RCC 7860 (cell line): ENCODE measurements at regions not wholly inside any gene's neighbourhood (a gene's known extent, or its start where the extent isn't known, plus 50 kb on each side); places are given as distances from the start of the nearest gene placed in this dataset.

Experiments used
- DNase-seq: peaks from one replicate; pipeline ENCODE4 v3.0.0-alpha.2; 2015; ENCODE audit warnings: low spot score
- FAIRE-seq: peaks from 2 replicates; lab custom pipeline; 2012; peaks lifted over from hg19 to GRCh38; lab: Jason Lieb, UNC

DNA sequence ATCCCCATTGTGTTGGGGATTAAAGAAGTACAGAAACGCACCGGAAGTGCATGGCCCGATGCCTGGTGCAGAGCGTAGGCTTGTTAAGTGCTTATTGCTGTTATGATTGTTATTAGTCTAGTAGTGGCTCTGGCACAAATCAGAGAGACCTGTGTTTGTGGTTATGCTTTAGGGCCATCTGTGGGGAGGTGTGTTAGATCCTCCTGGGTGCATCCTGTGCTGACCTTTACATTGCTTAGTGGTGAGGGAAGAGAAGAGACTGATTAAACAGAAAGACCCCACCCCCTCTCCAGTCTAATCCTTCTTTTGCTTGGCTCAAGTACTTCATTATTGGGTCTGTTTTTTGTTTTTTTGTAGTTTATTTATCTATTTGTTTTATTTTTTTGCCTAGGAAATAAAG, 112.7 kb upstream of the SPRY4 start:
- no peak for DNase-seq
- FAIRE-seq = no peak

DNA sequence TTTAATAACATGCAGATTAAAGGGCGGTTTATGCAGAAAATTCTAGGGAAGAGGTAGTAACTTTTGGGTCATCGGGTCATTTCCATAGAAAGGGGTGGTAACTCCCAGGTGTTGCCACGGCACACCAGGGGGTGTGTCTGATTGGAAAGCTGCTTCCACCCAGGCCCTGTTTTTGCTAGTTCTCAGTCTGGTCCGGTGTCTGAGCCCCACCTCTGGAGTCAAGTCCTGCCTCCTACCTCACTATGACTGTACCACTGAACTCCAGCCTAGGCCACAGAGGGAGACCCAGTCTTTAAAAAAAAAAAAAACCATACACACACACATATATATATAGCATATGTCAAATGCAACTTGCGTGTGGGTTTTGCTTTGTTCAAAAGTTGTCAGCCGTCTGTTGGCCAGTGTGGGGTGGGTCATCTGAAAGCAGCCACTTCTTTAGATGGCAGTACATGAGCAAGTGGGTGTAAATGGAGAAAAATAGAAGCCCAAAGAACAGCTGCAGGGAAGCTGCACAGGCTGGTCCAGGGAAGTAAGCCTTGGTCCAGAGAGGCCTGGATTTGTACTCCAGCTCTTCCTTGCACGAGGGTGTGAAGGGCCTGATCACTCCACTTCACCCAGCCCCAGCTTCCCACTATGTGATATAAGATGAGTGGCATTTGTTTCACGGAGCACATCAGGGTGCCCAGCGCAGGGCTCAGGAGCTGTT, 110.7 kb upstream of the SPRY4 start:
- no peak for FAIRE-seq
- no peak for DNase-seq

DNA sequence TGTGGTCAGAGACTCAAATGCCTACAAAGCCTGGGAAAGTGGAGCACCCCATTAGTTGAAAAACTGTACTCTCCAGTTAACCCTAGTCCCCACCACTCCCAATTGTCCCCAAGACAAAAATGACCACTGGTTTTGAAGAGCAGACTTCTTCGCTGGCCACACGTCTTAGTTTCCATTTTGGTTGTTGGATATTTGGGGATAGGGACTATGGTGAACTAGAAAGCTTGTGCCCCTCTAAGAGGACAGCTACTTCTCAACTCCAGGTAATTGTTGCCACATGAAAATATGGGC, 109.4 kb upstream of the SPRY4 start:
- FAIRE-seq = no peak

DNA sequence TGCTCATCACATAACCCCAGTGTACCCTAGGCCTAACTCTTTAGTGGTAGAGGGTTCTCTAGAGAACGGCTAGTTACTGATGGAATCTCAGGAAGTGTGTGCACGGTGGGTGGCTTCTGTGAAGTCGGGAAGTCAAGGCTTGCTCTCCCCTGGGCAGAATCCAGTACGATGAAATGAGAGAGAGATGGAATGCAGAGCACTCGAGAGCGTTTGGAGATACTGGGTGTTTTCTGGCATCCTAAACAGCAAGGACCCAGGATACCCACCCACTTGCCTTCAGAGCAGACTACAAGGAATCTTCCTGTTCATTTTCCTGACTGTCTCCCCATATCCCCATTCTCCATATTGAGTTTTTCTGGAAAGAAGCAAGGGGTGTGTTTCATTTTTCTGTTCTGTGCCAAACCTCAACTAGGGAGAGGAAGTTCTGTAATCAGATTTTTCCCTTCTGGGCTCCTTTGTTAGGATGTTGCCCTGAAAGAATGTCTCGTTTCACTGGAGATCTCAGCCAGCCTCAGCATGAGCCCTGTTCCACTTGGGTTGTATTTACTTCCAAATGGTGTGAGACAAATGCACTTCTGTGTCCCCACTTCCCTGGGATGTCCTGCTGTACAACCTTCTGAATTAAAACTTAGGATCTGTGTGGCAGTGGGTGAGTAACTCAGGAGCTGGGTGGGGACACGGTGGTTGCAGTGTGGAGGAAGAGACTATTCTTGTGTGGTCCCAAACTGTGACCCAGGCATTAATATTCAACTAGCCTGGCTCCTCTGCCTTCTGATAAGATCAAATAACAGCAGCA, 108.9 kb upstream of the SPRY4 start:
- peak; percentile 28 for DNase-seq
- FAIRE-seq = no peak

More for the DNA sequence above, 109.4 kb upstream of the SPRY4 start:
- no peak for DNase-seq

DNA sequence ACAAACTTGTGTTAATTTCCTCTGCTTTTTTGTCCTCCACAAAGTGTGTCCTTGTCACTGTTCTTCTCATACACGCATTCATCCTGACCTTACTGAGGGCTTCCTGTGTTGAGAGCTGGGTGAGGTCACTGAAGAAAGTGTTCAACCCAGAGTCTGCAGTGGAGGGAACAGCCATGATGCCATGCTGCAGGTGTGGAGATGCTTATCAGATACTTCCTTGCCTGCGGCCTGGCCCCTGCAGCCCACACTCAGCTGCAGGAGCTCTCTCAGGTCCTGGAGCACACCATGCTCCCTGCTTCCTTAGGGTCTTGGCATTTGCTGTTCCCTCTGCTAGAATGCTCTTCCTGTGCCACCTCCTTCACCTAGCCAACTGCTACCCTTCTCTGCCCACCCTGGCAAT, 108.1 kb upstream of the SPRY4 start:
- FAIRE-seq = no peak

DNA sequence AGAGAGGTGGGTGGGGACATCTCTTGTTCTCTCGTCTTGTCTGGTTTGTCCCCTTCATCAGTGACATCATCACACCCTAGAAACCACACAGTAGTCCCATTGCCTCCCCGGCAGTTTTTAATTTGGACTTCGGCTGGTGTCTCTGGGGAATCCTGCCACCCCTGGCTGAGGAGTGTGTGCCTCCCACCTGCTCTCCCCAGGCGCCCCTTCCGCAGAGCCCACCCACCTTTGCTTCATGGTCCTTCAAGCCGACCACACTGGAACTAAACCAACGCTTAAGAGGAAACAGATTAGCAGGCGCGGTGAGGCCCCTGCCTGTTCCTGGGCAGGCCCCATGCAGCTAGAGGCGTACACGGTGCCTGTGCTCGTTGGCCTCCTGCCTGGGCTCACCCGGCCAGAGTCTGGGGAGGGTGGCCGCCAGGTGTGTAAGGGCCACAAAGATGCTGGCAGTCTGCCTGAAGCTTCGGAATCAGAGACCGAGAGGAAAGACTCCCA, 107.6 kb upstream of the SPRY4 start:
- no peak for DNase-seq

More for the DNA sequence above, 108.1 kb upstream of the SPRY4 start:
- no peak for DNase-seq

DNA sequence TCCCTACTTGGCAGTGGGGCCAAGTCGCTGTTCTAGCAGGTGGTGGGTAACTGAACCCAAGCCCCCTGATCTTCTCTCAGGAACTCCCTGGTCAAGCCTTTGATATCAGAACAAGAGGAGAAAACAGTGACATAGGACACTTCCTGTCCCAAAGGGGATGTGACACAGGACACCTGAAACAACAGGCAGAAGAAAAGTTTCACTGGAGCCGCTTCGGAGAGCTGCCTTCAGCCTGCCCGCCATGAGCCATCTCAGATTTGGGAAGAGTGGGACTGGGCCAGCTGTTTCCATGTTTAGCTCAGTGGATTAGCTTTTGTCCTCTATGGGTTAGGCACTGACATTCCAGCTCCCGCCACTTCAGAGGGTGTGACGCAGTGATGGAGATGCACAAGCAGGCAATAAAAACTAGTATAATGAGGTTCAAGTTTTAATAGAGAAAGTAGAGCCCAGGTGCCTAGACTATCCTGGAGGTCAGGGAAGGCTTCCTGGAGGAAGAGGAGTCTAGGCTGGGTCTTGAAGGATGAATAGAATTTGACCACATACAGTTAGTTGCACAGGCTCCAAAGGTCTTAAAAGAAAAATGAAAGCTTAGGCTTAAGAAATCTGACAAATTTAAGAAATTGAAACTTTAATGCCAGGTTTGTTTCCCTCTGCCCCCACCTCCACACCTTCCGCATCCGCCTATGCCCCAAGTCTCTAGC, 104.1 kb upstream of the SPRY4 start:
- no peak for DNase-seq
- FAIRE-seq = no peak

More for the DNA sequence above, 107.6 kb upstream of the SPRY4 start:
- no peak for FAIRE-seq

DNA sequence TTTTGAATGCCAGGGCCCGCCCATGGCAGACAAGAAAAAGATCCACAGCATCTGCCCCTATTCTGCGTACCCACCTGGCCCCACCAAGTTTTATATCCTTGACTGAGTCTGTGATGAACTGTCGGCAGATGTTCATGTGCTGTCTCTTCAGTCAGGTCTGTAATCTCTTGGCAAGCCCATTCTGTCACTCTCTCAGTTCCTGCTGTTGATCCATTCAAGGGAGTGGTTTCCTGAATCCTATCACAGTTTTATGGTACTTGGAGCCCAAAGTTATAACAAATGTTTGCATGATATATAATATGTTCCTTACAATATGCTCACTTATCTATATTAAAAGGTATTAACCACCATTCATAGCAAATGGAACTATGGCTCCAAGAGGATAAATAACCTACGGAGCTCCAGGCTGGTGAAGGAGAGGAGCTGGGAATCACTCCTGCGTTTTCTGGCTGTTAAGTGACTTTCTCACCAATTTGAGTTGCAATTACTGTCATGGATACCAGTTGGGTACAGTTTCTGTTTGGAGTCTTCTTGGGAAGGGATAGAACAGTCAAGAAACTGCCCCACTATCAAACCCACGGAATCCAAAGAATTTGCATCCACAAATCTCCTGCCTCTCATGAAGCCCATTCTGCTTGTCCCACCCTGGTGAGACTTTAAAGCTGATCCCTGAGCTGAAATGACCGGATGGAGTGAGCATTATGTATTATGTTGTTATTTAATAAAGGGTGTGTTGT, 103.4 kb upstream of the SPRY4 start:
- no peak for DNase-seq
- FAIRE-seq = no peak

DNA sequence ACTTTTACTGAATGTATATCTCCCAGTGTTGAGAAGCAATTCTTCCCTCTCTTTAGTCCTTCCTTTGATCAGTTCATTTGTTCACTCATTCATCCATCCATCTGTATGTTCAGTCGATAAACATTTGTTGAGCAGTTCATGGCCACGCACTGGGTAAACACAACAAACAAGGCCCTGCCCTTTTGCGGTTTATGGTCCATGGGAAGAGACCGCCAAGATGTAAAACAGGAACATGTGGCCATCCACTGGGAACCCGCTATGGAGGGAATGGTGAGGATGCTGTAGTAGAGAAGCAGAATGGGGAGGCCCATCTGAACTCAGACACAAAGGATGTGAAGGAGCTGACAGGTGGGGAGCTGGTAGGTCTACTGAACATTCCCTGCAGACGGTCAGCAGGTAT, 102.7 kb upstream of the SPRY4 start:
- FAIRE-seq (no peak), DNase-seq (no peak)

DNA sequence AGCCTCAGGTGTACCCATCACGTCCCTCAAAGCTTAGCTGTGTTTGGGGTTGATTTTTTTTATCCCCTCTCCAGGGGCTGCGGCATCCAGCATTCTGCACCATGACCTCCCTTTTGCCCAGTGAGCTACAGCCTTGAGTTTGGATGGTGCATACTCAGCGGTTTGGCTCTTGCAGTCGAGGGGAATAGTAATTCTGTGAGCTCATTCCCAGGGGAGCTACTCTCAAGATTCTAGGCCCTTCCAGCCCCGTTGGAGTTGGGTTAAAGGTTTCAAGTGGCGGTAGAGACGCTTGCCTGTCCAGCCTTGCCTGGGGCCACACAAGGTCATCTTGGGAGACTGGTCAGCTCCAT, 102.2 kb upstream of the SPRY4 start:
- DNase-seq (no peak), FAIRE-seq (no peak)

DNA sequence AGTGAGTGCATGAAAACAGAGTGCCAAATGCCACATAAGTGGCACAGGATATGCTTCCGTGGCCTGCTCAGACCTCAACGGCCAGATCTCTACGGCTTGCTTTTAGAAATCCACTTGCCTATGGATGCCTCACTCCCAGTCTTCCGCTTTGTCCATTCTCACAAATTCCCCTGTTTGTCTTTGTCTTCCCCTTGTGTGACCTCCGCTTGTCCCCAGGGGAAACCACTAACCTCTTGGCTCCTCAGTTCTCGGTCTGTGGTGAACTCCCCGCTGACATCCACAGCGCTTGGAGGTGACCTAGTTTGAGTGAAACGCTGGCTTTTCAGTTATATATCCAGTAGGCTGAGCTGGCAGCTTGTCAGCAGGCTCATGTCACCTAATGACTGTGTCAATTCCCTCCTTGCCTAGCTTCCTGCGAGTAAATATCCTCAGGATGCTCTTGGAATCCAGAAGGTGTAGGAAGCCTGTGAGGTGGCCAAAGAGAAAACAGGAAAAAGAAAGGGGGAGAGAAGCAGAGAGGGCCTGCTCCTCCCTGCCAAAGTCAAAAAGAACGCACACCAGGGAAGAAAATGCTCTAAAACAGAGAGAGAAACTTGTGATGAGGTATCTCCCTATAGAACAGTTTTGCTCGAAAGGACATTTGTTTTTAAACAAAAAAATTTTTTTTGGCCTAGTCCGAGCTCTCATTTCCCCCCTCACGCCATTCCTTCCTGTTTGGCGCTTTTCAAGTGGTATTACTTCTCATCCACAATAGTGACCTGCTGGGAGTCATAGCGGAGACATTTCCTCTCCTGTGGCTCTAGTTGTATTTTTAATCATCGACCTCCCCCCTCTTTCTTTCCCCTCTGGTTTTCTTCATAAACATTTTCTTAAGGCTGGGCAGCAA, 101.6 kb upstream of the SPRY4 start:
- FAIRE-seq (peak; percentile 87), DNase-seq (peak; percentile 90)

DNA sequence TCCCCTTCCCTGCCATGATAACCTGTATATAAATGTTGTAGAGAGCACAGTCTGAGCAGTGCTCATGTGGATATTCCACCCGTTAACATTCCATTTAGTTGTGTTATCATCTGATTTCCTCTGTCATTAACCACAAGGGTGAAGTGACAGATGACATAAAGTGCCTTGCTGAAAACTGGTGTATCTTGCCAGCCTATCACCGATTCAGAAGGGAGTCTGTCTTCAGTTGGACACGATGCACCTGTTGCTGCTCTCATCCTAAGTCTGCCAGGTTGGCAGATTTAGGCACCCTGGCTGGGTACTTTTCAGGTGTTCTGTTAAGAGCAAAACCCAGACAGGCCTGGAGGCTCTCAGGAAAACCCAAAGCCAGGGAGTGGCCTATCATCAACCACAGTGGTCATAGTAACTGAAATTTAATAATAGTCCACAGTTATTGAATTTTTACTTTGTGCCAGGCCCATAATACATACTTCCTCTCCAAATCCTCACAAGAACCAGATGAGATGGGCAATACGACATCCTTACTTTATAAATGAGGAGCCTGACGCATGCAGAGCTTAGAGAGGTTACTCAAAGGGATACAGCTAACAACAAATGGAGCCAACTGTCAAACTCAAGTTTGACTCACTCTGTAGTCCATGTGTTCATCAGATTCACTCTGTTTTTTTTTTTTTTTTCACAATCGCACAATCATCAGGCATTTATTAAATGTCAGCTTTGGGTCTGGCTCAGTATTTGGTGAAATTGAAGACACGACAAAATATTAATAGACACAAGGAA, 100.7 kb upstream of the SPRY4 start:
- DNase-seq = no peak
- no peak for FAIRE-seq

DNA sequence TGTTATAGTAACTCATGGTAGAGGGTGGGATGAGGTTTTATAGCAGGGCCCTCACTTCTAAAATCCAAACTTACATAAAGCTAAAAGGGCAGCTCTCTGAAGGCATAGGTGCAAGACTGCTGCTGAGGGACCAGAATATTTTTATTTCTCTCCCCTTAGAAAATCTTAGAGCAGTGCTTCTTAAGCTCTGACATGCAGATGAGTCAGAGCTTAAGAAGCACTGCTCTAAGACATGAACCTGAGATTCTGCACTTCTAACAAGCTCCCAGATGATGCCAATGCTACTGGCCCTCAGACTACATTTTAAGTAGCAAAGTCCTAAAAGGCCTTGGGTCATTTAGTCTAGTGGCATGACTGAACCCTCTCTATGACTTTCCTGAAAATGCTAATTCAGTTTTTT, 97.6 kb upstream of the SPRY4 start:
- FAIRE-seq (no peak), DNase-seq (no peak)

DNA sequence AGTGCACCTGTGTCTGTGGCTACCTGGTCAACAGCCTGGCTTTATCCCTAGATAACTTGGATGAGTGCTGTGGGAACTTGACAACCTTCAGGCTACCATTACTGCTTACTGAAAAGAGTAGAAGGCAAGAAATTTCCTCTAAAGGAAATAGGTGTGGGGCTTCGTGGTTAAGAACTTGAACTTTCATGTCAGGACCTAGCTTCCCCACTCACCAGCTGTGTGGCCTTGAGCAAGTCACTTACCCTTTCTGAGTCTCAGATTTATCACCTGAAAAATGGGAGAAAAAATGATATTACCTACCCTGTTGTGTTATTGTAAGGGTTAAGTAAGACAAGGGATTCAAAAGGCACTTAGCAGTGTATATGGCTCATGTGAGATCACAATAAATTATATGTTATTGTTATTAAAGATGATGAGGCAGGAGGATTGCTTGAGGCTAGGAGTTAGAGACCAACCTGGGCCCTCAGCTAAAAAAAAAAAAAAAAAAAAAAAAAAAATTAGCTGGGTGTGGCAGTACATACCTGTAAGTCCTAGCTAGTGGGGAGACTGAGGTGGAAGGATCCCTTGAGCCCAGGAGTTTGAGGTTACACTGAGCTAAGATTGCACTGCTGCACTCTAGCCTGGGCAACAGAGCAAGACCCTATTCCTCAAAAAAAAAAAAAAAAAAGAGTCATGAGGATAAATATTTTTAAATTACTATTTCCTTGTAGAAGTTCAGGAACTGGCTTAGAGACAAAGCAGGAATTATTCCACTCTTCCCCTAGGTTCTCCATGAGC, 97.0 kb upstream of the SPRY4 start:
- FAIRE-seq (no peak), DNase-seq (no peak)

DNA sequence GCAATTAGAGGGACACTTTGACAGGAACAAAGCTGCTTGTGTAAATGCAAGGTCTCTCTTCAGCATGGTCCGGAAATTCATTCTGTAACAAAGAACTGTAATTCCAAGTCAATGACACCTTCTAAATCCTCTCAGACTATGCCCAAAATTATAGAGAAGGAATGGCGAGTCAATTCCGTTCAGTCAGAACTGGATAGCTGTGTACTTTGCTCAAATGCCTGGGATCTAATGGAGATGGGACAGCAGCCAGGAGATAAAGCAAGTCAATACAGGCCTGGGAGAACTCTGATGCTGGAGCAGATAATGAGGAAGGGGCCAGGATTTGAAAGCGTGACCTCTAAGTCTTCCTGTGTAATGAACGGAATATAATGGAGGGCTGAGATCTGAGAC, 96.4 kb upstream of the SPRY4 start:
- FAIRE-seq (no peak), DNase-seq (no peak)

DNA sequence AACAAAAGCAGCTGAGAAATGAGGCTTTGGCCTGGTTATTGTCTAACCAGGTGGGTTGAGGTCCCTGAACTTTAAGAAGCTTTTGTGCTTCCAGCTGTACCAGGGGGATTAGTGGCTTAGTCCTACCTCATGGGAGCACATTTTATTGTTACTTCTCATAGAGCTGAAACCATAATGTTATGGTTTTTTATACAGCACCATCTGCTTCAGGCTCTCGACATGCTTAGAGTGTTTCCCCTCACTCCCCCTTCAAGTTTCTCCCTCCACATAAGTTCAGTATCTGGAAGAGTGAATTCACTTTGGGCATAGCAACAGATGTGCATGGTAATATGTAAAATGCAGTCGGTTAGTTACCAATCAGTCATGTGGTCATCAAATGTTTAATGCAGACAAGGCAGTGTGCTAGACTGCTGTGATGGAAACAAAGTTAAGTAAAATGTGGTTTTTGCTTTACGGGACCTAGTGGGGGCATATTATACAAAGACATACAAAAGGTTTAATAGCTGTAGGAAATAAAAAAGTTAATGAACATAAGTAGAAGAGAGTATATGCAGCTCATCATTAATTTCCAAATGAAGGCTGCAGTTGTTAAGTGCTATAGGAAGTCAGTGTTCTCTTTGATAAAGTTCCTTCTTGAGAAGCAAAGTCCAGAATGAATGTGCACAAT, 95.9 kb upstream of the SPRY4 start:
- no peak for DNase-seq
- no peak for FAIRE-seq

DNA sequence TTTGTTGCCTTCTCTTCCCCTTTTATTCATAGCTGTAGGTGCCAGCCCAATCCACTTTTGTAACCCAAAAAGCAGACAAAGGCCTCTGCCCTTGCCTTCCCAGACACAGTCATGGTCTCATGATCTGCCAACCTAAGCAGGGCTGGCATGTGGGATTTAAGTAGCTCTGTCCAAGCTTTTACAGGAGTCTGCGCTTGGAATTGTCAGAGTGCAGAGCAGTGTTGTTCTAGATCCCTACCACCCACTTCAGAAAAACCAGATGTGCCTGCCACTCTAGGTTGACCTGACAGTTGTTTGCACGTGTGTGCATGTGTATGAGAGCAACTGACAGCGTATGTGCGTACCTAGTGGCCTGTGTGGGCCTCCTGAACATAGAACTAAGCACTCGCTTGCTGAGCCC, 87.8 kb upstream of the SPRY4 start:
- FAIRE-seq (no peak), DNase-seq (no peak)
